Heart left ventricle (tissue), 13 donors: ENCODE measurements at regions not wholly inside any gene's neighbourhood (a gene's known extent, or its start where the extent isn't known, plus 50 kb on each side); places are given as distances from the start of the nearest gene placed in this dataset.

Experiments
- CTCF ChIP-seq, 12 donors: fragments of 200-600 bp; sonication (generic) in 4 of 12; IDR thresholded peaks; one replicate each; pipeline versions ENCODE4 v1.5.0 to v1.8.0; 2018 to 2022; ENCODE audit warnings: antibody characterized with exemption in 12 of 12, mild to moderate bottlenecking in 5 of 12
- POLR2A ChIP-seq, 2 donors: fragments of 450-650 bp; IDR thresholded peaks; one replicate each; pipeline ENCODE4 v1.6.1; 2017; ENCODE audit warnings: antibody characterized with exemption in 2 of 2, mild to moderate bottlenecking in 2 of 2, moderate library complexity in 2 of 2
- donor health status: ischemic (EF 13 %, LVEDD 7.1; RV severe dilation, severe dysfunction).
- donor health status: DM: no; HTN: yes; CAD: no.
- donor health status: DM: no; HTN: no; CAD: no.
- donor health status: ischemic (EF 25% LVEDD 6.9; RV normal size, moderate dysfunction).
- donor health status: ischemic (EF 25% LVEDD 5.7; RV mildly dilated, moderate dysfunction).
- donor health status: ischemic (EF 35%, LVEDD 5.7; RV mildly dilated, moderate dysfunction).
- donor health status: nonischemic (EF 11% LVEDD 7.7; RV severe dilation, severe dysfunction).
- donor health status: DM: yes; HTN: yes; CAD: no.
- donor health status: PGD.
- donor health status: ischemic (EF 29% LVEDD 5.4; RV normal size, mild dysfunction).
- donor health status: nonischemic (EF 23%, LVEDD 6.1; RV moderate dilation, normal function).

DNA sequence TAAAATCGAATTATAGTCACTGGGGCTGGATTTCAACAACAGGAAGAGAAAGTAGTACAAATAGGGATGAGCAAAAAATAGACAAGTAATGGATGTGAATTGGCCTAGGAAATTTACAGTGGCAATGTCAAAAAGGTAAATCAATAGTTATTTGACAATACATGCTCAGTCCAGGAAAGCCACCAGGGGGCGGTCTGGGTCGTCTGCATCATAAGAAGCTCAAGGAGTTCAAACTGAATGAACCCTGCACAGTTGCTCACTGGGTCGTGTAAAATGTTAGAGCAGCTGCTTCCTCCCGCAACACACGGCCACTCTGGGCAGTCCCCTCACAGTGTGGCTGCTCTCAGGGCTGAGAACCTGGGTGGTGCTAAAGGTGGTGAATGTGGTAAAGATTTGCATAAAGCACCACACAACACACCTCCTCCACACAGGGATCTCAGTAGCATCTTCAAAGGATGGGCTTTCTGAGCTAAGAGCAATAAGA is 85.9 kb downstream of the ZNF280B start:
- peak; percentile 33 to 76 (median 64) for TF ChIP-seq CTCF (IDR thresholded peaks at IDR 0.05)
- TF ChIP-seq POLR2A (IDR thresholded peaks at IDR 0.05) = no peak
